Mucosa of rectum (tissue), 2 donors: ENCODE measurements at regions not wholly inside any gene's neighbourhood (a gene's known extent, or its start where the extent isn't known, plus 50 kb on each side); places are given as distances from the start of the nearest gene placed in this dataset.

Experiments used
- H3K27ac ChIP-seq, 2 donors: one replicate each; pipeline ENCODE4 v1.7.0; 2013; ENCODE audit warnings: inconsistent platforms in 2 of 2, low read depth in 2 of 2, low read length in 2 of 2
- H3K27me3 ChIP-seq, 2 donors: one replicate each; pipeline ENCODE4 v1.7.0; 2013; ENCODE audit warnings: low read length in 2 of 2; ENCODE audit not compliant: control insufficient read depth in 2 of 2, insufficient read depth in 2 of 2
- H3K36me3 ChIP-seq, 2 donors: one replicate each; pipeline ENCODE4 v1.7.0; 2013; ENCODE audit warnings: low read length in 2 of 2; ENCODE audit not compliant: control insufficient read depth in 2 of 2, insufficient read depth in 2 of 2
- H3K4me1 ChIP-seq, 2 donors: one replicate each; pipeline ENCODE4 v1.7.0; 2013; ENCODE audit warnings: low read length in 2 of 2, mild to moderate bottlenecking in 1 of 2; ENCODE audit not compliant: control insufficient read depth in 2 of 2, insufficient read depth in 2 of 2
- H3K4me3 ChIP-seq, 2 donors: one replicate each; pipeline ENCODE4 v1.7.0; 2013; ENCODE audit warnings: low read length in 2 of 2
- H3K9ac ChIP-seq, 2 donors: one replicate each; pipeline ENCODE4 v1.7.0; 2013; ENCODE audit warnings: low read length in 2 of 2, low read depth in 1 of 2, mild to moderate bottlenecking in 1 of 2
- H3K9me3 ChIP-seq, 2 donors: one replicate each; pipeline ENCODE4 v1.7.0; 2013; ENCODE audit warnings: low read length in 2 of 2; ENCODE audit not compliant: control insufficient read depth in 2 of 2
- donor health status: healthy.
- donor health status: Normal muscosa, but diverticular disease.

GRCh38 chr7:25329815-25330214 lies 101.5 kb upstream of the NPVF start:
- Histone ChIP-seq H3K27ac (no peak overlapping the region), H3K27me3 (no peaks in the 10 kb centered on the region), H3K36me3 (no peaks in the 10 kb centered on the region), H3K9me3 (no peaks in the 10 kb centered on the region), H3K9ac (no peak overlapping the region), H3K4me1 (no peaks in the 10 kb centered on the region), H3K4me3 (no peak overlapping the region)

- H3K27me3 ChIP-seq = no peaks in the 10 kb centered on the region
- H3K9ac ChIP-seq = no peak overlapping the region
- H3K9me3 ChIP-seq = no peaks in the 10 kb centered on the region
- no peaks in the 10 kb centered on the region for H3K4me1 ChIP-seq
- no peaks in the 10 kb centered on the region for H3K36me3 ChIP-seq
- H3K27ac ChIP-seq = no peak overlapping the region
- H3K4me3 ChIP-seq = no peak overlapping the region
Observed at GRCh38 chr7:25333296-25333928, 105.1 kb upstream of the NPVF start.

GRCh38 chr7:25347360-25348066 lies 119.2 kb upstream of the NPVF start:
- H3K27me3 ChIP-seq = no peaks in the 10 kb centered on the region
- no peak overlapping the region for H3K27ac ChIP-seq
- H3K4me1 ChIP-seq = peaks cover 2 to 6% of the 10 kb centered on the region in 2 donors
- H3K9ac ChIP-seq = no peak overlapping the region
- H3K9me3 ChIP-seq = no peaks in the 10 kb centered on the region
- H3K36me3 ChIP-seq = no peaks in the 10 kb centered on the region
- no peak overlapping the region for H3K4me3 ChIP-seq

- no peak overlapping the region for H3K9ac ChIP-seq
- H3K4me3 ChIP-seq = no peak overlapping the region
- H3K27me3 ChIP-seq = no peaks in the 10 kb centered on the region
- no peaks in the 10 kb centered on the region for H3K36me3 ChIP-seq
- H3K9me3 ChIP-seq = no peaks in the 10 kb centered on the region
- H3K27ac ChIP-seq = no peak overlapping the region
- peaks cover 2 to 6% of the 10 kb centered on the region in 2 donors for H3K4me1 ChIP-seq
Observed at GRCh38 chr7:25348104-25348503, 119.8 kb upstream of the NPVF start.

GRCh38 chr7:25349283-25350017 lies 121.2 kb upstream of the NPVF start:
- H3K9me3 ChIP-seq = no peaks in the 10 kb centered on the region
- no peak overlapping the region for H3K27ac ChIP-seq
- H3K9ac ChIP-seq = no peak overlapping the region
- H3K36me3 ChIP-seq = no peaks in the 10 kb centered on the region
- H3K27me3 ChIP-seq = no peaks in the 10 kb centered on the region
- no peak overlapping the region for H3K4me3 ChIP-seq
- H3K4me1 ChIP-seq = peaks cover 2 to 6% of the 10 kb centered on the region in 2 donors

- Histone ChIP-seq H3K4me3 (no peak overlapping the region), H3K27ac (no peak overlapping the region), H3K9me3 (no peaks in the 10 kb centered on the region)
Observed at GRCh38 chr7:25350041-25350440, 121.8 kb upstream of the NPVF start.

GRCh38 chr7:25351761-25352160 lies 123.5 kb upstream of the NPVF start:
- Histone ChIP-seq H3K4me1 (peaks cover 2 to 6% of the 10 kb centered on the region in 2 donors), H3K36me3 (no peaks in the 10 kb centered on the region), H3K4me3 (no peak overlapping the region), H3K9ac (no peak overlapping the region), H3K27ac (no peak overlapping the region), H3K9me3 (no peaks in the 10 kb centered on the region), H3K27me3 (no peaks in the 10 kb centered on the region)

More at GRCh38 chr7:25350041-25350440, 121.8 kb upstream of the NPVF start:
- Histone ChIP-seq H3K4me1 (peaks cover 2 to 6% of the 10 kb centered on the region in 2 donors), H3K36me3 (no peaks in the 10 kb centered on the region), H3K27me3 (no peaks in the 10 kb centered on the region), H3K9ac (no peak overlapping the region)

GRCh38 chr7:25353196-25353595 lies 124.9 kb upstream of the NPVF start:
- no peaks in the 10 kb centered on the region for H3K9me3 ChIP-seq
- H3K4me3 ChIP-seq = no peak overlapping the region
- H3K36me3 ChIP-seq = no peaks in the 10 kb centered on the region

GRCh38 chr7:25353732-25354131 lies 125.4 kb upstream of the NPVF start:
- no peak overlapping the region for H3K27ac ChIP-seq

More at GRCh38 chr7:25353196-25353595, 124.9 kb upstream of the NPVF start:
- Histone ChIP-seq H3K9ac (no peak overlapping the region), H3K27me3 (no peaks in the 10 kb centered on the region), H3K27ac (no peak overlapping the region), H3K4me1 (peaks cover 2 to 6% of the 10 kb centered on the region in 2 donors)

GRCh38 chr7:25356534-25357151 lies 128.4 kb upstream of the NPVF start:
- Histone ChIP-seq H3K36me3 (no peaks in the 10 kb centered on the region), H3K4me1 (peaks cover 0 to 9% of the 10 kb centered on the region in 2 donors), H3K4me3 (no peak overlapping the region), H3K9me3 (no peaks in the 10 kb centered on the region), H3K27ac (no peak overlapping the region), H3K9ac (no peak overlapping the region), H3K27me3 (no peaks in the 10 kb centered on the region)

More at GRCh38 chr7:25353732-25354131, 125.4 kb upstream of the NPVF start:
- Histone ChIP-seq H3K9me3 (no peaks in the 10 kb centered on the region), H3K36me3 (no peaks in the 10 kb centered on the region), H3K27me3 (no peaks in the 10 kb centered on the region), H3K4me3 (no peak overlapping the region), H3K9ac (no peak overlapping the region), H3K4me1 (peaks cover 2 to 4% of the 10 kb centered on the region in 2 donors)
